ENCODE measurements at regions not wholly inside any gene's neighbourhood (a gene's known extent, or its start where the extent isn't known, plus 50 kb on each side); places are given as distances from the start of the nearest gene placed in this dataset.

DNA sequence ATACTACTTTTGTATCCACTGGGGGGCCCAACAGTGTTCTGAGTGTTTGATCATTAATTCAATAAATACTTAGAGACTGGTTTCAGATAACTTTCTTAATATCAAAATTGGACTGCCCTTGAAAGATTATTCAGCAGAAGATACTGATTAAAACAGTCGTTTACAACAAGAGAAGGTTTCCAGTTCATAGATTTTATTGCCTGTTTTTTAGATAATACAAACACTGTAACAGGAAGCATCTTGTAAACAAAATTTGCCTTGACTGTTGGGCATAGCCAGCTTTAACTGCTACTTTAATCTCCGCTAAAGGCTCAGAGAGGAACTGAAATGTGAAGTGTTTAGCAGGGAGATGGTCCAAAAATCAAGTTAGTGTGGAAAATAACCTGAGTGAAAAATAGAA, 1168.7 kb upstream of the NUDT12 start:
- in situ Hi-C loops (cut with MboI; ENCODE audit: low sequenced_read_pairs in 4 of 4) (no loop called here), intact Hi-C loops (cut with DNase I; ENCODE audit: low total_unique reads) (no loop called here)
- no peaks in the 10 kb centered on the region for H3K4me1 ChIP-seq
- ATAC-seq (no peak), DNase-seq (no peak)
- TF ChIP-seq POLR2A (IDR thresholded peaks at IDR 0.05), result no peak
- TF ChIP-seq, protein P1, sequence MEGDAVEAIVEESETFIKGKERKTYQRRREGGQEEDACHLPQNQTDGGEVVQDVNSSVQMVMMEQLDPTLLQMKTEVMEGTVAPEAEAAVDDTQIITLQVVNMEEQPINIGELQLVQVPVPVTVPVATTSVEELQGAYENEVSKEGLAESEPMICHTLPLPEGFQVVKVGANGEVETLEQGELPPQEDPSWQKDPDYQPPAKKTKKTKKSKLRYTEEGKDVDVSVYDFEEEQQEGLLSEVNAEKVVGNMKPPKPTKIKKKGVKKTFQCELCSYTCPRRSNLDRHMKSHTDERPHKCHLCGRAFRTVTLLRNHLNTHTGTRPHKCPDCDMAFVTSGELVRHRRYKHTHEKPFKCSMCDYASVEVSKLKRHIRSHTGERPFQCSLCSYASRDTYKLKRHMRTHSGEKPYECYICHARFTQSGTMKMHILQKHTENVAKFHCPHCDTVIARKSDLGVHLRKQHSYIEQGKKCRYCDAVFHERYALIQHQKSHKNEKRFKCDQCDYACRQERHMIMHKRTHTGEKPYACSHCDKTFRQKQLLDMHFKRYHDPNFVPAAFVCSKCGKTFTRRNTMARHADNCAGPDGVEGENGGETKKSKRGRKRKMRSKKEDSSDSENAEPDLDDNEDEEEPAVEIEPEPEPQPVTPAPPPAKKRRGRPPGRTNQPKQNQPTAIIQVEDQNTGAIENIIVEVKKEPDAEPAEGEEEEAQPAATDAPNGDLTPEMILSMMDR (IDR thresholded peaks at IDR 0.05 in 4 of 5, conservative IDR thresholded peaks at IDR 0.05 in 1 of 5), result no peak
- no peak overlapping the region for H3K27ac ChIP-seq
- H3K9me3 ChIP-seq, result no peaks in the 10 kb centered on the region
- H3K27me3 ChIP-seq, result no peaks in the 10 kb centered on the region
- no peaks in the 10 kb centered on the region for H3K36me3 ChIP-seq
- no peak overlapping the region for H3K4me3 ChIP-seq

DNA sequence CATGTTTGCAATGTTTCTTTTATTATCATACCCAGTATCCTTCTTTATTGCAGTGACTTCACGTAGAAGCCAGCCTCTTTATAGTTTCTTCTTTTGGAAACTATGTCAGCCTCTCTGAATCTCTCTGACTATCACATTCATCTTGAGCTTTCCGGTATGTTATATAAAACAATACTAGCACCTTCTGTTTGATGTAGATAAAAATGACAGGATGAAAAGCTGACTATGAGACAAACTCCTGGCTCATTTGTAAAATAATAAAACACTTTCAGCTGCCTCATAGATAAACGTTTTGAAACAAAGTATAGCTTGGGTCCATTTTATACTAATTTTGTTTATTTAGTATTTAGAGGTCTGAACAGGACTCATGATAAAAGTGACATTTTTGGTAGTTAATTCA, 1145.4 kb upstream of the NUDT12 start:
- Histone ChIP-seq H3K27ac (no peak overlapping the region), H3K9me3 (no peaks in the 10 kb centered on the region), H3K4me3 (no peak overlapping the region), H3K36me3 (no peaks in the 10 kb centered on the region), H3K27me3 (no peaks in the 10 kb centered on the region), H3K4me1 (no peaks in the 10 kb centered on the region)
- in situ Hi-C loops (cut with MboI; ENCODE audit: low sequenced_read_pairs in 4 of 4), result no loop called here
- TF ChIP-seq, protein P1 (IDR thresholded peaks at IDR 0.05 in 4 of 5, conservative IDR thresholded peaks at IDR 0.05 in 1 of 5), result no peak
- no peak for TF ChIP-seq POLR2A (IDR thresholded peaks at IDR 0.05)
- no peak for DNase-seq
- ATAC-seq, result no peak
- intact Hi-C loops (cut with DNase I; ENCODE audit: low total_unique reads), result no loop called here

DNA sequence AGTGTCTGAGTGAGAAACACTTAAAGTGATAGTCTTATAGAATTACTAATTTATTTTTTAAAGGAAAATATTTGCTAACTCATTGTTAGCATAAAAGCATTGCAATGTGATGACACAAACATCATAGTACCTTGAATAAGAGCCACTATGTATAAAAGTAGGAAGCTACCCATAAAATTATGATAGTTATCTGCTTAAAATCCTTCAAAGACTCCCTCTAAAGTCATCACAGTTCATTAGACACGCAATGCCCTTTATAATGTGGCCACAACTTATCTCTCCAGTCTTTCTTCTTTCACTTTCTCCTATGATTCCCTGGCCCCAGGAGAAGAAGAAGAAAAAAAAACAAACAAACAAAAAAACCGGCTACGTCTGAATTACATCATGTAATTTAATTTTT, 1144.0 kb upstream of the NUDT12 start:
- Histone ChIP-seq H3K4me3 (no peak overlapping the region), H3K9me3 (no peaks in the 10 kb centered on the region), H3K27ac (no peak overlapping the region), H3K36me3 (no peaks in the 10 kb centered on the region), H3K4me1 (no peaks in the 10 kb centered on the region), H3K27me3 (no peaks in the 10 kb centered on the region)
- ATAC-seq (no peak), DNase-seq (no peak)
- TF ChIP-seq, protein P1 (IDR thresholded peaks at IDR 0.05 in 4 of 5, conservative IDR thresholded peaks at IDR 0.05 in 1 of 5), result no peak
- no peak for TF ChIP-seq POLR2A (IDR thresholded peaks at IDR 0.05)
- in situ Hi-C loops (cut with MboI; ENCODE audit: low sequenced_read_pairs in 4 of 4) (no loop called here), intact Hi-C loops (cut with DNase I; ENCODE audit: low total_unique reads) (no loop called here)

DNA sequence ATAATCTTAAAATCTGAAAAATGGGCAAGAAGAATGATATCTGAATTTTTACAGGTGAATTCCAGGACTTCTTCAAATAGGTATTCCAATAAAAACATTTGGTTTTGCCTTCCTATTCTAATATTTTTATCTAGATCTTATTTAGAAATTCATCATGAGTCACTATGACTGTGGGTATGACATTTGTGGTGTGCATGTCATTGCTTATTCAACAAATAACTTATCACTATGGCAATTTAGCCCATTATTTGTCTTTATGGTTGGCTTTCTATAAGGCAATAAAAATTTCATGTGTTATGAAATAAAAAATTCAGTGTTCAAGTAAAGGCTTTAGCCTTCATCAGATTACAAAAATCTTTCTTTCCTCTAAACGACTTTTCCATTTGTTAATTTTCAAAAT, 1139.6 kb upstream of the NUDT12 start:
- TF ChIP-seq, protein P1 (IDR thresholded peaks at IDR 0.05 in 4 of 5, conservative IDR thresholded peaks at IDR 0.05 in 1 of 5), result no peak
- TF ChIP-seq POLR2A (IDR thresholded peaks at IDR 0.05), result no peak
- no peak overlapping the region for H3K27ac ChIP-seq
- intact Hi-C loops (cut with DNase I; ENCODE audit: low total_unique reads) (no loop called here), in situ Hi-C loops (cut with MboI; ENCODE audit: low sequenced_read_pairs in 4 of 4) (no loop called here)
- no peaks in the 10 kb centered on the region for H3K4me1 ChIP-seq
- no peak for ATAC-seq
- H3K36me3 ChIP-seq, result no peaks in the 10 kb centered on the region
- no peak overlapping the region for H3K4me3 ChIP-seq
- H3K9me3 ChIP-seq, result no peaks in the 10 kb centered on the region
- no peaks in the 10 kb centered on the region for H3K27me3 ChIP-seq
- DNase-seq, result no peak

DNA sequence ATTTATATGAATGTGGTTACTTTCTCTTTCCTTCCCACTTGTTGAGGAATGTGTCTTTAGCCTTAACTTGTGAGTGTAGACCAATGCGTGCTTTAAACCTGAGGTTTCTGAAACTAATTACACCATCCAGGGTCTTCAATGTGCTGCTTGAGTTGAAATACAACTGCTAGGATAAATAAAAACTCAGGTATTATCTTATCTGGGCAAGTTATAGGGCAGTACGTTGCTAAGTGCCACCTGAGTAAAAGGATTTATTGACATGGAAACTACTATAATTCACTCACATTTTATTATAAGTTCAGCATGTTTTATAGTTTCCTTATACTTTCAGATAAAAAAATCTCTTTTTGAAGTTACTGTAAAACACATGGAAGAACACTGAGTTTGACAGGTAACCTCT, 1136.8 kb upstream of the NUDT12 start:
- Histone ChIP-seq H3K9me3 (no peaks in the 10 kb centered on the region), H3K27me3 (no peaks in the 10 kb centered on the region), H3K4me3 (no peak overlapping the region), H3K27ac (no peak overlapping the region), H3K36me3 (no peaks in the 10 kb centered on the region), H3K4me1 (no peaks in the 10 kb centered on the region)
- TF ChIP-seq POLR2A (IDR thresholded peaks at IDR 0.05), result no peak
- TF ChIP-seq, protein P1 (IDR thresholded peaks at IDR 0.05 in 4 of 5, conservative IDR thresholded peaks at IDR 0.05 in 1 of 5), result no peak
- ATAC-seq (no peak), DNase-seq (no peak)
- intact Hi-C loops (cut with DNase I; ENCODE audit: low total_unique reads), result no loop called here
- in situ Hi-C loops (cut with MboI; ENCODE audit: low sequenced_read_pairs in 4 of 4), result no loop called here
